Coronary artery (tissue), 2 donors: ENCODE measurements at regions not wholly inside any gene's neighbourhood (a gene's known extent, or its start where the extent isn't known, plus 50 kb on each side); places are given as distances from the start of the nearest gene placed in this dataset.
A peak's percentile ranks its signal among the peaks of the same experiment; 100 is the strongest.

Experiments used
- DNase-seq: peaks from one replicate; pipeline ENCODE4 v3.0.0-alpha.2; 2017; ENCODE audit warnings: low spot score
- H3K27ac ChIP-seq, 2 donors: fragments of 200-600 bp; sonication (generic); one replicate each; pipeline ENCODE4 v1.5.1; 2016 to 2019
- H3K4me3 ChIP-seq: fragments of 200-600 bp; sonication (generic); 2 replicates; pipeline ENCODE4 v1.5.1; 2016; ENCODE audit warnings: mild to moderate bottlenecking, moderate library complexity
- CTCF ChIP-seq: fragments of 200-600 bp; sonication (generic); IDR thresholded peaks from one replicate; pipeline ENCODE4 v1.5.1; 2019; ENCODE audit warnings: antibody characterized with exemption

GRCh38 chr16:85522842-85523601 is 90.1 kb upstream of the GSE1 start:
- Histone ChIP-seq H3K4me3 (peak overlapping the region; percentile 50), H3K27ac (peak overlapping the region in 1 of 2 donors; percentile 45)
- DNase-seq, result no peak
- TF ChIP-seq CTCF, result no peak

DNA sequence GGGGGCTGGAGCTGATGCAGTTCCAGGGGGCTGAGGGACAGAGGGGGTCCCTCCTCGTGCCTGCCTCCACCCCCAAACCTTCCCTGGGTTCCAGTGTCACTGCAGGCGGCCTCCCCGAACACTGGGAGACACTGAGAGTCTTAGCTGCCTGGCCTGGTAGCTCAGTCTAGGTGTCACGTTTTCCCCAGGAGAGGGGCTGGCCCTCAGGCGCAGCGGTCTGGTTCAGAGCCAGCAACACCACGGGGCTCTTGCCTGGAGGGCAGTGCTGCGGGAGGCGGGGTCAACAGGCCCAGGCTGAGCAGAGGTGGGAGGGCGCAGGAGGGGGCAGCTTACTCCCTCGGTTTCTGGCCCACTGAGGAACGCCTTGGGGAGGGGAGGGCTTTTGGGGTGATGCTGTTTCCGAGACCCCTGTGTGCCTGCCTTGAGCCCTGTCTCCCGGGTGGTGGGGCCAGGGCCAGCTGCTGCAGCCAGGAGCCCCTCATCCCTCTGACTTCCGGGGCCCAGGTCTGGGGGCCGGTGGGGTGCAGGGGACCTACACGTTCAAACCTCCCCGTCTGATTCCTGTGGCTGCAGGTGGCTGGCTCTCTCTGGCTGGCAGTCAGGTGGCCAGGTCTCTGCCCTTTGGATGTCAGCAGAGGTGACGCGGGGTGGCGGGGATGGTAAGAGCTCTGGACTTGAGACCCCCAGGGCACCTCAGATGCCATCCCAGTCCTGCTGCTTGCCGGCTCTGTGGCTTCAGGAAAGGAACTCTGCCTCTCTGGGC is 89.3 kb upstream of the GSE1 start:
- no peak for TF ChIP-seq CTCF

GRCh38 chr16:85524365-85524629 is 88.8 kb upstream of the GSE1 start:
- no peak overlapping the region for H3K4me3 ChIP-seq

More for the DNA sequence above, 89.3 kb upstream of the GSE1 start:
- H3K27ac ChIP-seq, result peak overlapping the region in 1 of 2 donors; percentile 45
- peak overlapping the region; percentile 50 for H3K4me3 ChIP-seq
- DNase-seq, result no peak

DNA sequence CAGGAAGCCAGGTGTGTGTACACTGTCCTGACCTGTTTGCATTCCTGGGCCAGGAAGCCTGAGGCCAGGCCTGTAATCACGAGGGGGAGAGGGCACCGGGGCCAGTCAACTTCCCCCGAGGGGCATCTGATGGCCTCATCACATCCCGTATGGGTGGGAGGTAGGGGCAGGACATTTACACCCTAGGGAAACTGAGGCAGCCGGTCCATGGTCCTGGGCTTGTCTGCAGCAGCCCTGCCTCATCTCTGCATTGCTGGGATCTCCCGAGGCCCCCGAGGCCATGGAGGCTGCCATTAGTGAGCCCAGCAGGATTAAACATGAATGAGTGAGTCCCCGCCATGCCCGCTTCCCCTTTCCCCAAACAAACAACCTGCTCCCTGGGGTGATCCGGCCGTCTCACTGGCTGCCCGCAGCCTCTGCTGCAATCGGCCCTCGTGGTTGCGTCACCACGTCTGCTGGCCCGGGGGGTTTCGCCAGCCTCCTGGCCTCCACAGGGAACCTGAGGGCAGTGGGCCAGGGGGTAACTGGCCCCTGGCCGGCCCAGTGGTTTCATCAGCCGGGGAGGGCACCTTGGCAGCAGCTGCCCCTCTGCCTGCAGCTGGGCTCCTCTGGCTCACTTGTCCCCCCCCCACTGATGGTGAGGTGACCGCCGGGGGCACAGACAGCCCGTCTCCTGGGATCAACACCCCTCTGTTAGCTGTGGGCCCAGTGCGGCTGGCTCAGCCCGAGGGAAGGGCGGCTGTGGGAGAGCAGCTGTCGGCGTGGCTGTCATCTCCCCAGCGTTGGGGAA is 88.3 kb upstream of the GSE1 start:
- no peak for DNase-seq
- TF ChIP-seq CTCF, result no peak
- Histone ChIP-seq H3K27ac (peak overlapping the region in 1 of 2 donors; percentile 15), H3K4me3 (peak overlapping the region; percentile 48)

More at GRCh38 chr16:85524365-85524629, 88.8 kb upstream of the GSE1 start:
- DNase-seq, result no peak
- TF ChIP-seq CTCF, result no peak
- peak overlapping the region in 1 of 2 donors; percentile 15 for H3K27ac ChIP-seq

- DNase-seq, result no peak
- H3K27ac ChIP-seq, result peak overlapping the region in 1 of 2 donors; percentile 15
- TF ChIP-seq CTCF, result no peak
- no peak overlapping the region for H3K4me3 ChIP-seq
These were observed 87.5 kb upstream of the GSE1 start for GRCh38 chr16:85525420-85526184.

DNA sequence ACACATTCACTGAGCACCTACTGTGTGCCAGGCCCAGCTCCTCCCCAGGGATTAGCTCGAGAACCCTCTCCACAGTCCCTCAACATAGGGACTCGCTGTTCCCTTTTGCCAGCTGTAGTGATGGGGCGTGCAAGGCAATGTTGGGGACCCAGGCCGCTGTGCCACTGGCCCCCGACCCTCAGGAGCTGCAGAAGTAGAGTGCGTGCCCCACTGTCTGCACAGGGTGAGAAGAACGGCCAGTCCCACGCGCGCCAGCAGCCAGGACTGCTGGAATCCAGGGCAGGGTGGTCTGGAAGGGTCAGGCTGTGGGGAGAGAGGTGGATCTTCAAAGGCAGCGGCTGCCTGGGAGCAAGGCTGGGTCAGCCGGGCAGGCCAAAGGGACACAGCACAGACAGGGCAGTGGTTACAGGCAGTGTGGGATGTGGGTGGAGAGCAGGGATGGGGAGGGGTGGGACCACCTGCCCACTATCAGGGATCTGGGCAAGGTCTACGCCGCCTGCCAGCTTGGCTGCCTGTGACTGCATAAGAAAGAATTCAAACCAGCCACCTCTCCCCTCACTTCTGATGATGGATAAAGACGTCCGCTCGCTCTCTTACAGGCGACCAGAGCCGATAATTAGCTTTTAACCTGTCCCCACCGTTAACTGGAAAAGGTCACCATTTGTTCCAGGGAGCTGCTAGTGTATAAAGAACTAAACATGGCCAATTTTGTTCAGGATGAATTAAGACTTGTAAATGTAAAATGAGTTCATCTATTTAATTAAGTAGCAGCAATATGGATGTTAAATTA is 86.7 kb upstream of the GSE1 start:
- H3K27ac ChIP-seq, result no peak overlapping the region
- DNase-seq, result no peak
- no peak overlapping the region for H3K4me3 ChIP-seq
- no peak for TF ChIP-seq CTCF
